GM12891 (cell line): ENCODE measurements at regions not wholly inside any gene's neighbourhood (a gene's known extent, or its start where the extent isn't known, plus 50 kb on each side); places are given as distances from the start of the nearest gene placed in this dataset.

Source experiments
- PAX5 ChIP-seq: IDR thresholded peaks from 2 replicates; pipeline ENCODE4 v1.6.1; 2011; ENCODE audit warnings: low read length, moderate library complexity, mild to moderate bottlenecking; ENCODE audit not compliant: insufficient read depth, severe bottlenecking
- POLR2A ChIP-seq: IDR thresholded peaks from 2 replicates; pipeline ENCODE4 v1.6.1; 2011; ENCODE audit warnings: low read depth, low read length, control low read depth
- POLR2AphosphoS5 ChIP-seq: IDR thresholded peaks from 2 replicates; pipeline ENCODE4 v1.6.1; 2011; ENCODE audit warnings: low read depth, low read length, control low read depth
- POU2F2 ChIP-seq: IDR thresholded peaks from 2 replicates; pipeline ENCODE4 v1.6.1; 2011; ENCODE audit warnings: low read depth, mild to moderate bottlenecking, control low read depth, low read length, moderate library complexity
- SPI1 ChIP-seq: IDR thresholded peaks from 2 replicates; pipeline ENCODE4 v1.6.1; 2011; ENCODE audit warnings: low read depth, low read length, control low read depth
- TAF1 ChIP-seq: IDR thresholded peaks from 2 replicates; pipeline ENCODE4 v1.6.1; 2011; ENCODE audit warnings: low read depth, low read length, control low read depth

GRCh38 chr4:33323393-33323792 lies 2603.2 kb downstream of the PCDH7 start:
- no peak for TF ChIP-seq POLR2A
- no peak for TF ChIP-seq POLR2AphosphoS5
- TF ChIP-seq POU2F2, result no peak
- no peak for TF ChIP-seq TAF1
- TF ChIP-seq SPI1, result no peak
- TF ChIP-seq PAX5, result no peak
